ENCODE measurements at regions not wholly inside any gene's neighbourhood (a gene's known extent, or its start where the extent isn't known, plus 50 kb on each side); places are given as distances from the start of the nearest gene placed in this dataset.
"Not testable (repeated sequence)": the region's sequence is repeated elsewhere in the genome, so short reads cannot be mapped to it uniquely, and the experiment has no call there.

- Histone ChIP-seq H3K4me3 (no peak overlapping the region), H3K4me1 (no peaks in the 10 kb centered on the region), H3K27me3 (no peaks in the 10 kb centered on the region), H3K36me3 (no peaks in the 10 kb centered on the region), H3K27ac (no peak overlapping the region), H3K9me3 (no peaks in the 10 kb centered on the region)
- WGBS, 2 donors (ENCODE audit: low coverage in 1 of 2), result 63 to 83% methylated on average over 1 of the region's 1 CpG
- no peak for TF ChIP-seq POLR2A (IDR thresholded peaks at IDR 0.05)
- TF ChIP-seq POLR2AphosphoS5 (IDR thresholded peaks at IDR 0.05), result no peak
- no peak for TF ChIP-seq EP300 (IDR thresholded peaks at IDR 0.05; ENCODE audit: low read depth)
- no peak for TF ChIP-seq CTCF (IDR thresholded peaks at IDR 0.05)
- in situ Hi-C loops (cut with MboI; ENCODE audit: low pct_ligation_motif_present in 1 of 4, low pct_unique_long_range_greater_than_20kb in 1 of 4, low sequenced_read_pairs in 3 of 4), result no loop called here
- intact Hi-C loops (cut with DNase I; ENCODE audit: low total_unique reads), result no loop called here
- no peak for DNase-seq
These were observed 272.2 kb upstream of the UGT8 start for GRCh38 chr4:114326358-114326757.

- Histone ChIP-seq H3K9me3 (no peaks in the 10 kb centered on the region), H3K36me3 (no peaks in the 10 kb centered on the region), H3K27me3 (no peaks in the 10 kb centered on the region), H3K27ac (no peak overlapping the region), H3K4me1 (no peaks in the 10 kb centered on the region), H3K4me3 (no peak overlapping the region)
- TF ChIP-seq POLR2A (IDR thresholded peaks at IDR 0.05), result no peak
- no peak for TF ChIP-seq EP300 (IDR thresholded peaks at IDR 0.05; ENCODE audit: low read depth)
- no peak for TF ChIP-seq POLR2AphosphoS5 (IDR thresholded peaks at IDR 0.05)
- TF ChIP-seq CTCF (IDR thresholded peaks at IDR 0.05), result no peak
- 94 to 100% methylated on average over 1 of the region's 1 CpG for WGBS, 2 donors (ENCODE audit: low coverage in 1 of 2)
- intact Hi-C loops (cut with DNase I; ENCODE audit: low total_unique reads) (no loop called here), in situ Hi-C loops (cut with MboI; ENCODE audit: low pct_ligation_motif_present in 1 of 4, low pct_unique_long_range_greater_than_20kb in 1 of 4, low sequenced_read_pairs in 3 of 4) (no loop called here)
- no peak for DNase-seq
These were observed 266.5 kb upstream of the UGT8 start for GRCh38 chr4:114332119-114332518.

GRCh38 chr4:114334363-114334762 is 264.2 kb upstream of the UGT8 start:
- H3K27ac ChIP-seq; H3K9me3 ChIP-seq; in situ Hi-C loops (cut with MboI; ENCODE audit: low pct_ligation_motif_present in 1 of 4, low pct_unique_long_range_greater_than_20kb in 1 of 4, low sequenced_read_pairs in 3 of 4); intact Hi-C loops (cut with DNase I; ENCODE audit: low total_unique reads); H3K27me3 ChIP-seq; DNase-seq; H3K36me3 ChIP-seq; H3K4me1 ChIP-seq; H3K4me3 ChIP-seq: not testable (repeated sequence)

- no peak overlapping the region for H3K27ac ChIP-seq
- no peaks in the 10 kb centered on the region for H3K27me3 ChIP-seq
- intact Hi-C loops (cut with DNase I; ENCODE audit: low total_unique reads) (no loop called here), in situ Hi-C loops (cut with MboI; ENCODE audit: low pct_ligation_motif_present in 1 of 4, low pct_unique_long_range_greater_than_20kb in 1 of 4, low sequenced_read_pairs in 3 of 4) (no loop called here)
- no peaks in the 10 kb centered on the region for H3K36me3 ChIP-seq
- H3K4me1 ChIP-seq, result no peaks in the 10 kb centered on the region
- no peaks in the 10 kb centered on the region for H3K9me3 ChIP-seq
- 30% methylated on average over 2 of the region's 2 CpGs for WGBS, 2 donors (ENCODE audit: low coverage in 1 of 2)
- no peak overlapping the region for H3K4me3 ChIP-seq
- DNase-seq, result no peak
- TF ChIP-seq POLR2A (IDR thresholded peaks at IDR 0.05) (no peak), CTCF (IDR thresholded peaks at IDR 0.05) (no peak), EP300 (IDR thresholded peaks at IDR 0.05; ENCODE audit: low read depth) (no peak)
These were observed 263.7 kb upstream of the UGT8 start for GRCh38 chr4:114334884-114335330.

GRCh38 chr4:114335339-114335738 is 263.3 kb upstream of the UGT8 start:
- no peak for DNase-seq
- H3K4me3 ChIP-seq, result no peak overlapping the region
- H3K27ac ChIP-seq, result no peak overlapping the region
- H3K27me3 ChIP-seq, result no peaks in the 10 kb centered on the region
- H3K9me3 ChIP-seq, result no peaks in the 10 kb centered on the region
- no peaks in the 10 kb centered on the region for H3K36me3 ChIP-seq
- in situ Hi-C loops (cut with MboI; ENCODE audit: low pct_ligation_motif_present in 1 of 4, low pct_unique_long_range_greater_than_20kb in 1 of 4, low sequenced_read_pairs in 3 of 4), result no loop called here
- H3K4me1 ChIP-seq, result no peaks in the 10 kb centered on the region
- no peak for TF ChIP-seq CTCF (IDR thresholded peaks at IDR 0.05)
- no peak for TF ChIP-seq EP300 (IDR thresholded peaks at IDR 0.05; ENCODE audit: low read depth)
- TF ChIP-seq POLR2AphosphoS5 (IDR thresholded peaks at IDR 0.05), result no peak
- no peak for TF ChIP-seq POLR2A (IDR thresholded peaks at IDR 0.05)
- intact Hi-C loops (cut with DNase I; ENCODE audit: low total_unique reads), result no loop called here

All from transverse colon (tissue), 4 donors.